Trophoblast cell (in vitro differentiated cells and primary cell): ENCODE measurements at regions not wholly inside any gene's neighbourhood (a gene's known extent, or its start where the extent isn't known, plus 50 kb on each side); places are given as distances from the start of the nearest gene placed in this dataset.

Source experiments
- DNase-seq, 2 donors: peaks; one replicate each; pipeline ENCODE4 v3.0.0-alpha.2; 2016
- H2AFZ ChIP-seq: 2 replicates; pipeline ENCODE4 v1.6.1; 2013; ENCODE audit warnings: low read length, moderate library complexity, mild to moderate bottlenecking; ENCODE audit not compliant: insufficient read depth, poor library complexity
- H2AK5ac ChIP-seq: 2 replicates; pipeline ENCODE4 v1.6.1; 2013; ENCODE audit warnings: mild to moderate bottlenecking, low read length
- H2BK120ac ChIP-seq: 2 replicates; pipeline ENCODE4 v1.6.1; 2013; ENCODE audit warnings: low read length, mild to moderate bottlenecking, moderate library complexity; ENCODE audit not compliant: insufficient read depth, poor library complexity
- H2BK12ac ChIP-seq: 2 replicates; pipeline ENCODE4 v1.6.1; 2013; ENCODE audit warnings: mild to moderate bottlenecking, low read length, moderate library complexity
- H2BK5ac ChIP-seq: 2 replicates; pipeline ENCODE4 v1.6.1; 2013; ENCODE audit warnings: low read length, low read depth, moderate library complexity, mild to moderate bottlenecking; ENCODE audit not compliant: poor library complexity
- H3K14ac ChIP-seq: 2 replicates; pipeline ENCODE4 v1.6.1; 2013; ENCODE audit warnings: mild to moderate bottlenecking, low read length
- H3K18ac ChIP-seq: 2 replicates; pipeline ENCODE4 v1.6.1; 2013; ENCODE audit warnings: mild to moderate bottlenecking, low read length
- H3K23ac ChIP-seq: 2 replicates; pipeline ENCODE4 v1.6.1; 2013; ENCODE audit warnings: low read length
- H3K27ac ChIP-seq: 2 replicates; pipeline ENCODE4 v1.5.1; 2013; ENCODE audit warnings: low read depth, mild to moderate bottlenecking, inconsistent platforms, low read length, moderate library complexity
- H3K27me3 ChIP-seq: 2 replicates; pipeline ENCODE4 v1.6.1; 2013; ENCODE audit warnings: inconsistent platforms, mild to moderate bottlenecking, low read length, moderate library complexity; ENCODE audit not compliant: insufficient read depth
- H3K36me3 ChIP-seq, 2 experiments: 1 replicate in 1 of 2; 2 replicates in 1 of 2; pipeline ENCODE4 v1.6.1; 2013; ENCODE audit warnings: low read length in 2 of 2, mild to moderate bottlenecking in 2 of 2, moderate library complexity in 1 of 2; ENCODE audit not compliant: insufficient read depth in 2 of 2, control insufficient read depth in 1 of 2
- H3K4ac ChIP-seq: 2 replicates; pipeline ENCODE4 v1.6.1; 2013; ENCODE audit warnings: low read depth, mild to moderate bottlenecking, low read length, moderate library complexity
- H3K4me1 ChIP-seq, 2 experiments: 1 replicate in 1 of 2; 2 replicates in 1 of 2; pipeline ENCODE4 v1.6.1; 2013; ENCODE audit warnings: low read length in 2 of 2, mild to moderate bottlenecking in 2 of 2, moderate library complexity in 1 of 2; ENCODE audit not compliant: insufficient read depth in 2 of 2, control insufficient read depth in 1 of 2
- H3K4me2 ChIP-seq: 2 replicates; pipeline ENCODE4 v1.6.1; 2013; ENCODE audit warnings: inconsistent platforms, mild to moderate bottlenecking, low read length, moderate library complexity
- H3K4me3 ChIP-seq: 2 replicates; pipeline ENCODE4 v1.5.1; 2013; ENCODE audit warnings: mild to moderate bottlenecking, low read depth, low read length, inconsistent platforms
- H3K79me1 ChIP-seq: one replicate; pipeline ENCODE4 v1.6.1; 2013; ENCODE audit warnings: low read length
- H3K79me2 ChIP-seq: 2 replicates; pipeline ENCODE4 v1.6.1; 2013; ENCODE audit warnings: low read length, mild to moderate bottlenecking; ENCODE audit not compliant: control insufficient read depth, insufficient read depth, poor library complexity
- H3K9ac ChIP-seq: 2 replicates; pipeline ENCODE4 v1.6.1; 2013; ENCODE audit warnings: mild to moderate bottlenecking, low read length
- H3K9me3 ChIP-seq: 2 replicates; pipeline ENCODE4 v1.6.1; 2013; ENCODE audit warnings: low read depth, mild to moderate bottlenecking, control low read depth, inconsistent platforms, low read length; ENCODE audit not compliant: insufficient read depth
- H4K12ac ChIP-seq: 2 replicates; pipeline ENCODE4 v1.6.1; 2013; ENCODE audit warnings: low read depth, mild to moderate bottlenecking, low read length, moderate library complexity
- H4K8ac ChIP-seq: 2 replicates; pipeline ENCODE4 v1.6.1; 2013; ENCODE audit warnings: low read depth, mild to moderate bottlenecking, low read length, moderate library complexity
- H4K91ac ChIP-seq: one replicate; pipeline ENCODE4 v1.6.1; 2013; ENCODE audit warnings: low read depth, mild to moderate bottlenecking, low read length, moderate library complexity
- WGBS: extraction: QIAGEN DNeasy Blood & Tissue Kit; methylation state at CpG from one replicate; pipeline ENCODE4 v1.1.7; 2013; ENCODE audit warnings: missing lambda C conversion rate; ENCODE audit not compliant: insufficient read length, insufficient coverage; ENCODE audit errors: extremely low coverage; 5-methylcytosine and 5-hydroxymethylcytosine counted together

- Histone ChIP-seq H3K79me1 (no peaks in the 10 kb centered on the region), H3K27me3 (no peaks in the 10 kb centered on the region), H3K79me2 (no peaks in the 10 kb centered on the region), H4K8ac (no peak overlapping the region), H4K91ac (no peak overlapping the region), H3K9ac (no peak overlapping the region), H2BK12ac (no peak overlapping the region), H3K4me3 (no peak overlapping the region), H3K14ac (no peak overlapping the region), H2BK120ac (no peak overlapping the region), H2BK5ac (no peak overlapping the region), H4K12ac (no peak overlapping the region), H3K27ac (peak overlapping the region; percentile 55), H2AFZ (no peak overlapping the region), H2AK5ac (no peak overlapping the region), H3K18ac (no peak overlapping the region), H3K4me1 (peaks cover 0 to 3% of the 10 kb centered on the region in 2 experiments), H3K4ac (no peak overlapping the region), H3K23ac (no peak overlapping the region), H3K9me3 (no peaks in the 10 kb centered on the region), H3K4me2 (no peak overlapping the region), H3K36me3 (no peaks in the 10 kb centered on the region)
- no CpG with 5 or more reads among the region's 6 CpGs for WGBS
- no peak for DNase-seq
Observed at GRCh38 chr3:159669766-159670165, 318.9 kb upstream of the IL12A start.

DNA sequence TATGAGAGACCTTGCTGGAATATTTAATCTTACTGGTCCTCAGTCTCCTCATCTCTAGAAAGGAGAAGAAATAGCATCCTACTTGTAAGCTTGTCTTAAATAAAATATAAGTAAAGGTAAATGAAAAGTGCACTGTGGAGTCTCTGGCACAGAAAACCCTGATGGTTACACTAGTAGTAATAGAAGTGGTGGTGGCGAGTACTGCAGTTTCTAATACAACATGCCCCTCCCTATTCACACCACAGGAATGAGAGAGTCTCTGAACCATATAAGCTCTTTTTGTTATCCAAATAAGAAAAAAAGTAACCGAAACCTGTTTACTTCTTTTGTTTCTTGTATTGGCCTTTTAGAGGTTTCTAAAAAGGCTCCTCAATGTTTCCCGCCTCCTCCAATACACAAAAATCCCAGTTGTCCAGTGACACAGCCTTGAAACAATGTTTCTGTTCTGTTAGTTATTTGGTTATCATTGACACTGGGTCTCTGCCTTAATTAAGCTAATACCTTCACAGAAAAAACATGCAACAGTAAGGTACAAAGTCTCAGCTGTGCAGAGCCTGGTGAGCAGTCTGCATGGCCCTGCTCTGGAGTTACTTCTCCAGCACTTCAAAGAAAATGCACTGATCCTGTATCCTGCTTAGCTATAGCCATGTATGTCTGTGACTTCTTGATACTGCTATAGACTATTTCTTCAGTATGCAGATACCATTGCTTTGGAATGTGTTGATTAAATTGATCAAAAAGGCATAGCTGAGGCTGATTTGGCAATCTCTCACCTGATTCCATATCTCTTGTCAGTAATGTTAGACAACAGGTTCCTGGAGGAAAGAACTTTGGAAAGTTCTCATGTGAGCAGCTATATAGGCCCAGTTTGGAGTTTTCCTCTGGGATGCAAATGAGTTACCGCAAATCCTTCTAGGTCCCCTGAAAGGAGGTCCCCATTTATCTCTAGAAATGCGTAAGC, 315.6 kb upstream of the IL12A start:
- Histone ChIP-seq H3K23ac (no peak overlapping the region), H3K79me2 (no peaks in the 10 kb centered on the region), H3K27ac (no peak overlapping the region), H2AK5ac (no peak overlapping the region), H3K4me1 (peaks cover 0 to 3% of the 10 kb centered on the region in 2 experiments), H2BK5ac (no peak overlapping the region), H3K9me3 (peaks cover 2% of the 10 kb centered on the region), H2BK120ac (no peak overlapping the region), H3K79me1 (no peaks in the 10 kb centered on the region), H3K36me3 (no peaks in the 10 kb centered on the region), H3K4ac (no peak overlapping the region), H2AFZ (no peak overlapping the region), H3K4me3 (no peak overlapping the region), H3K18ac (no peak overlapping the region), H4K91ac (no peak overlapping the region), H3K27me3 (no peaks in the 10 kb centered on the region), H2BK12ac (no peak overlapping the region), H4K12ac (no peak overlapping the region), H3K9ac (no peak overlapping the region), H3K14ac (no peak overlapping the region), H3K4me2 (no peak overlapping the region), H4K8ac (no peak overlapping the region)
- peak in 1 of 2 donors; percentile 4 for DNase-seq
- WGBS = no CpG with 5 or more reads among the region's 5 CpGs

- H4K12ac ChIP-seq = no peak overlapping the region
Observed at GRCh38 chr3:159674583-159674982, 314.1 kb upstream of the IL12A start.

GRCh38 chr3:159675285-159675684, 313.4 kb upstream of the IL12A start:
- Histone ChIP-seq H3K4me2 (no peak overlapping the region), H2BK5ac (no peak overlapping the region), H3K36me3 (no peaks in the 10 kb centered on the region), H3K4me1 (no peaks in the 10 kb centered on the region), H3K27me3 (no peaks in the 10 kb centered on the region), H4K91ac (no peak overlapping the region), H3K18ac (no peak overlapping the region), H3K9ac (no peak overlapping the region), H4K8ac (no peak overlapping the region), H3K9me3 (peaks cover 2% of the 10 kb centered on the region), H3K79me2 (no peaks in the 10 kb centered on the region), H3K4me3 (no peak overlapping the region), H2AFZ (no peak overlapping the region), H3K4ac (no peak overlapping the region), H3K14ac (no peak overlapping the region), H2AK5ac (no peak overlapping the region), H4K12ac (no peak overlapping the region), H2BK12ac (no peak overlapping the region), H3K23ac (no peak overlapping the region), H3K79me1 (no peaks in the 10 kb centered on the region), H3K27ac (no peak overlapping the region), H2BK120ac (no peak overlapping the region)
- DNase-seq = no peak
- WGBS = no CpG with 5 or more reads among the region's 4 CpGs

More at GRCh38 chr3:159674583-159674982, 314.1 kb upstream of the IL12A start:
- no peak overlapping the region for H3K9ac ChIP-seq
- no peaks in the 10 kb centered on the region for H3K79me1 ChIP-seq
- no peak overlapping the region for H2AFZ ChIP-seq
- DNase-seq = no peak
- H4K91ac ChIP-seq = no peak overlapping the region
- H3K36me3 ChIP-seq = no peaks in the 10 kb centered on the region
- H3K18ac ChIP-seq = no peak overlapping the region
- no peaks in the 10 kb centered on the region for H3K27me3 ChIP-seq
- H2BK120ac ChIP-seq = no peak overlapping the region
- WGBS = no CpG with 5 or more reads among the region's 2 CpGs
- H3K4me1 ChIP-seq = no peaks in the 10 kb centered on the region
- H3K79me2 ChIP-seq = no peaks in the 10 kb centered on the region
- no peak overlapping the region for H3K14ac ChIP-seq
- H2AK5ac ChIP-seq = no peak overlapping the region
- no peak overlapping the region for H4K8ac ChIP-seq
- no peak overlapping the region for H3K4me3 ChIP-seq
- H3K23ac ChIP-seq = no peak overlapping the region
- no peak overlapping the region for H3K4ac ChIP-seq
- H3K9me3 ChIP-seq = peaks cover 2% of the 10 kb centered on the region
- H2BK5ac ChIP-seq = no peak overlapping the region
- H3K27ac ChIP-seq = no peak overlapping the region
- no peak overlapping the region for H3K4me2 ChIP-seq
- H2BK12ac ChIP-seq = no peak overlapping the region
